Activated CD8-positive, alpha-beta memory T cell treated with anti-CD3 and anti-CD28 coated beads, Interleukin-2, amount 50 U/mL, for 4 hours (primary cell): ENCODE measurements at regions not wholly inside any gene's neighbourhood (a gene's known extent, or its start where the extent isn't known, plus 50 kb on each side); places are given as distances from the start of the nearest gene placed in this dataset.
"Not testable (repeated sequence)": the region's sequence is repeated elsewhere in the genome, so short reads cannot be mapped to it uniquely, and the experiment has no call there.

Experiments
- DNase-seq: peaks from one replicate; pipeline ENCODE4 v3.0.0-alpha.2; 2020

DNA sequence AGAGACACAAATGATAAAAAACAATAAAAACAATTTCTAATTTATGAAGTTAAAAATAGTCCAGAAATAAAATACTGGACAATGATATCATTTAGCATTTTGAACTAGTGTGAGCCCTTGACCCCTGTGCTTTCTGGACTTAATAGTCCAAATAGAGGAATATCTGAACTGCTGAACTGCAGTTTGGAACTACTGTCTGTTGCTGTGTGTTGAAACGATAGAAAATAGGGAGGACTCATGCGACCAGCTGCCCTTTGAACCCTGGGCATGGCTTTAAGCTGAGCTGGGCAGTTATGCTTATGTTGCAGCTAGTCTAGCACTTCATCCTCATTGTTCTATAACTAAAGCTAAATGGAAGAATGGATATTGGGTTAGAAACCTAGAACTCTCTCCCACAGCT, 99.5 kb downstream of the FMR1NB start:
- no peak for DNase-seq

- no peak for DNase-seq
Observed at GRCh38 chrX:148084611-148085010, 103.5 kb downstream of the FMR1NB start.

- DNase-seq, result no peak
Observed at GRCh38 chrX:148120151-148120550, 139.0 kb downstream of the FMR1NB start.

DNA sequence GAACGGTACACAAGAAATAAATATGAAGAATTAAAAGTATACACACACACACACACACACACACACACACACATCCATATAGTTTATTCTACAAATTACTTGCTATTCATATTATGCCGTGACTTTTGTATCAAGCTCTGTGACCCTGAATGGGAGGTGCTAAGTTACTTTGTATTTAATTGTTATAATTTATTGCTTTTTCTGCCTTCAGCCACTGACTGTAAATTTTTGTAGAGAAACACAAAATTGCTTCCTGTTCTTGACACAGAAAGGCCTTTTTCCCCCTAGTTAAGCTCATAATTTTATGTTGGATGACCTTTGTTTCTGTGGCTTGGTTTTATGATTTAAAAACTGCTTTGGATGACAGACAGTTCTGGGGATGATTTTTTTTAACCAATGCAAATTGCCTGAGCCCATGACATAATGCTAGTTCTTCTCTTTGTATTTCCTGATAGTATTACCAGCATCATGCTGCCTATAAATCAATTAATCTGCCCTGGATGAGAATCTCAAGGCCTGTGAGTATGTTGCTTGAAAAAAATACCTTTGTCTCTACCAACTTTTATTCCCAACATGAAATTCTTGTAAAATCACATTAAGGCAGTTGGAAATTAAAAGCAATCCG, 140.0 kb downstream of the FMR1NB start:
- DNase-seq, result no peak

DNA sequence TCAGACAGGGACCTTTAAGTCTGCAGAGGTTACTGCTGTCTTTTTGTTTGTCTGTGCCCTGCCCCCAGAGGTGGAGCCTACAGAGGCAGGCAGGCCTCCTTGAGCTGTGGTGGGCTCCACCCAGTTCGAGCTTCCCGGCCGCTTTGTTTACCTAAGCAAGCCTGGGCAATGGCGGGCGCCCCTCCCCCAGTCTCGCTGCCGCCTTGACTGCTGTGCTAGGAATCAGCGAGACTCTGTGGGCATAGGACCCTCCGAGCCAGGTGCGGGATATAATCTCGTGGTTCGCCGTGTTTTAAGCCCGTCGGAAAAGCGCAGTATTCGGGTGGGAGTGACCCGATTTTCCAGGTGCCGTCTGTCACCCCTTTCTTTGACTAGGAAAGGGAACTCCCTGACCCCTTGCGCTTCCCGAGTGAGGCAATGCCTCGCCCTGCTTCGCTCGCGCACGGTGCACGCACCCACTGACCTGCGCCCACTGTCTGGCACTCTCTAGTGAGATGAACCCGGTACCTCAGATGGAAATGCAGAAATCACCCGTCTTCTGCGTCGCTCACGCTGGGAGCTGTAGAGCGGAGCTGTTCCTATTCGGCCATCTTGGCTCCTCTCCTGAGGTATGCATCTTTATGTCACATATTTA, 147.9 kb downstream of the FMR1NB start:
- not testable (repeated sequence) for DNase-seq

GRCh38 chrX:148133105-148133725, 152.1 kb downstream of the FMR1NB start:
- no peak for DNase-seq

DNA sequence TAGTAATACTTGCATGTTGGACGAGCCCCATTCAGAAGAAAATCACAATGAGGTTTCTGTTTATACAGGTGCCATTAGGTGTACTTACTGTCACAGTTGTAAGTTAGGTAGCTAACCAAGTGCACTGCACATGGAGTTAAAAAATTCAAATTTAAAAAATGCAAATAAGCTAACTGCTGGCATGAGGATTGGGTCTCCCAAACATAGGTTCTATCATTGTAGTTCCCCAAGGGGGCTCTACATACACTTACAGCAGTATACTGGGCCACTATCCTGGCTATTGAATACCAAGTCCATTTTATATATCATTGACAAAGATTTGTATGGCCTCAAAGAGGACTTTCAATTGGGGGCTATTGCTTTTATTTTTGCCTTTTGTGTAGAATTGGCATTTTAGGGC, 153.4 kb downstream of the FMR1NB start:
- DNase-seq, result no peak

- no peak for DNase-seq
Observed at GRCh38 chrX:148135738-148136137, 154.6 kb downstream of the FMR1NB start.

- no peak for DNase-seq
Observed at GRCh38 chrX:148146121-148146520, 165.0 kb downstream of the FMR1NB start.

DNA sequence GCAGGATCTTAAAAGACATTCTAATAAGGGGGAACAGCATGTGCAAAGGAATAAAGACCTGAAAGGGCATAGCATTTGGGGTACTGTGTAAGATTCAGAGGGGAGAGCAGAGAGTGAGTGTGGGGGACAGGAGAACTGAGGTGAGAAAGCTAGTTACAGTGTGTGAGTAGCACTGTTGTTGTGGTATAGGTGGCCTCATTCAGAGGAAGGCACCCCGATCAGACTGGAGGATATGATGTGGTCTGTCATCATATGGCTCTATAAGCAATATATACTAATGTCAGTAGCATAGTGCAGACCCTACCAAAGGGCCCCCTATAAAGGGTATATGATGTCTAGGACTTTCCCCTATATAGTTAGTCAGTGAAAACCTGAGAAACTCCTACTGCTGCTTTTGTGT, 175.8 kb downstream of the FMR1NB start:
- DNase-seq, result no peak

DNA sequence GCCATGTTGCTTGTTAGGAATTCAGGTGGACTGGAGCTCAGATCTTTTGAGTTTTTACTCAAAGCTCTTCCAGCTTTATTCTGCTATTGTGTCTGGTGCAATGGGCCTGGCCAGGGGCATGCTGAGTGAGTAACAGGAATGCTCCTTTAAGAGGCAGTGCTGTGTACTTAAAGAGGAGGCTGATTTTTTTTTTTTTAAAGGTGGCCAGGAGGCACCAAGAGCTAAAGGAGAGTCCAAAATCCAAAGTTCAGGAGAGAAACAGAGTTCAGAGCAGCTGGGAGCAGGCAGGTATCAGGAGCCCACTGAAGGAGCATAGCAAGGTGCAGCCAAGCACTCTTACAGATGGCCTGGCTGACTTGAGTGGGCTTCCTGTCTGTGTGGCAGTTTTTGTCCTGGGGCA, 178.7 kb downstream of the FMR1NB start:
- DNase-seq, result no peak

DNA sequence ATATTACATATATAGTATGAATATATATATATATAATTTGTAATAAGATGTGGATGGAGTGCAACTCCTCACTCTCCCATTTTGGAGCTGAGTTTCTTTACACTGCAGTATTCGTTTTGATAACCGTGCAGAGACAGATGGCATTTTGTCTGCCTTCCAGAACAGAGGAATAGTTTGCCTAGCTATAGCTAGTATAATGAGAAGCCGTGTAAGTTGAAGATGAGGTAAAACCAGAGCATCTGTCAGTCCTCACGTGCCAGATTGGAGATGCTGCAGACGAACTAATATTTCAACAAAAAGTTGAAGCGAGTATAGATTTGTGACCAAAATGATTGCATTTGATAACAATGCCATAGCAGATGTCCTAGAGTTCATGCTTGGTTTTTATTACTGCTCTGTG, 180.6 kb downstream of the FMR1NB start:
- no peak for DNase-seq

DNA sequence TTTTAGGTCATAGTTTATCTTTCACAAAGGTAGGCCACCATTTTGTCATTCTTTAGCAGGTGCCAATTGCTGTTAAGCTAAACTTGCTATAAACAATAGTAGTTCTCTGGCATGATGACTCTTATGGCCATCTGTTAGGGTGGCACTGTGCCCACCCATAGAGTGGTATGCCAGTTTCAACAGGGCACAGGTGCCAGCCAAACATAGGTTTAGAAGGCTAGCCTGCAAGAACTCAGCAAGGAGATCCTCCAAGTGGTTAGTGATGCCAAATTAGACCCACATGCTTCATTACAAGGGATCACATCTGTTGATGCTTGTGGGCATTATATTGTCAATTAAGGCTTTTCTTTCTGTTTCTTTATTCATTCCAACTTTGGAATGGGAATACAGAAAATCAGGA, 204.5 kb downstream of the FMR1NB start:
- DNase-seq, result no peak

GRCh38 chrX:148192547-148192946, 211.4 kb downstream of the FMR1NB start:
- DNase-seq, result no peak

DNA sequence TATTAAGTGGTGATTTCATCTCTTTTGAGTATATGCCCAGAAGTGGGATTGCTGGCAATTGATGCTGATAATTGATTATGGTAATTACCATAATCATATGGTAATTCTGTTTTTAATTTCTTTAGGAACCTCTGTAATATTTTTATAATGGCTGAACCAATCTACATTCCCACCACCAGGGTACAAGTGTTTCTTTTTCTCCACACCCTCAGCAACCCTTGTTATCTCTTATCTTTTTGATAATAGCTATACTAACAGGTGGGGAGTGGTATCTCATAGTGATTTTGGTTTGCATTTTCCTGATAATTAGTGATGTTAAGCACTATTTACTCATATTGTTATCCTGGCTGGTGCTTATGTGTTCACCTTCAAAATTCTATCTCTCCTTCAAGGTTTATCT, 212.6 kb downstream of the FMR1NB start:
- no peak for DNase-seq

GRCh38 chrX:148203531-148203930, 222.4 kb downstream of the FMR1NB start:
- DNase-seq, result no peak

GRCh38 chrX:148204195-148204594, 223.1 kb downstream of the FMR1NB start:
- no peak for DNase-seq

GRCh38 chrX:148214786-148215185, 233.6 kb downstream of the FMR1NB start:
- DNase-seq, result no peak

GRCh38 chrX:148215726-148216125, 234.6 kb downstream of the FMR1NB start:
- no peak for DNase-seq

DNA sequence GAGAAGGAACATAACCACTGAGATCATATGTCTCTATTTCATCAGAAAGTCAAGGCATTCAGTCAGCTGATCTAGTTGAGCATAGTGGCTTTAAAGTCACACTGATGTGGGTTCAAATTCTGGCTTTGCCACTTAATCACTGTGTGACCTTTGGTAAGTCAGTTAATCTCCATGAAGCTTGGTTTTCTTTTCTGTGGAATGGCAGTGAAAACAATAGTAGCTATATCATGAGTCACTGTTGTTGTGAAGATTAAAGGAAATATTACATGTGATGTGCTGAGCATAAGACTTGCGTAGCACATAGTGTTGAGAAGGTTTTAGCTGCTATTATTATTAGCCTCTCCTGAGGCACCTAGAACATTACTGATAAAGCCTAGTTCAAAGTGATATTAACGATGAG, 242.2 kb downstream of the FMR1NB start:
- no peak for DNase-seq

DNA sequence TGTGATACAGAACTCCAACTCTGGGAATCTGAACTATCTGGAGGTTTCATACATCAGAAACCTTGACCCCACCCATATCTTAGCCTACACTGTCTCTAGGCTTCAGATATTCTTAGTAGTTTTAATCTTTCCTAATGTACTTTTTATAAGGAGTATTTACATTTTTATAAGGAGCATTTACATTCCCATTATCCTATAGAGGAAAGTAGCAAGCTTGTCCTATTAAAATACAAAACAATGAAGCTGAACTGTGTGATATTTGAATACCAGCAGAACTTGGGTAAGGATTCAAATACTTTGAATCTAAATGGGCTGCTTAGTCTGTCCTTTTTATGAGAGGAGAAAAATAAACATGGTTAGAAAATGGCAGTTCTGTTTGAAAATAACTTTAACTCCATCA, 247.4 kb downstream of the FMR1NB start:
- DNase-seq, result no peak

DNA sequence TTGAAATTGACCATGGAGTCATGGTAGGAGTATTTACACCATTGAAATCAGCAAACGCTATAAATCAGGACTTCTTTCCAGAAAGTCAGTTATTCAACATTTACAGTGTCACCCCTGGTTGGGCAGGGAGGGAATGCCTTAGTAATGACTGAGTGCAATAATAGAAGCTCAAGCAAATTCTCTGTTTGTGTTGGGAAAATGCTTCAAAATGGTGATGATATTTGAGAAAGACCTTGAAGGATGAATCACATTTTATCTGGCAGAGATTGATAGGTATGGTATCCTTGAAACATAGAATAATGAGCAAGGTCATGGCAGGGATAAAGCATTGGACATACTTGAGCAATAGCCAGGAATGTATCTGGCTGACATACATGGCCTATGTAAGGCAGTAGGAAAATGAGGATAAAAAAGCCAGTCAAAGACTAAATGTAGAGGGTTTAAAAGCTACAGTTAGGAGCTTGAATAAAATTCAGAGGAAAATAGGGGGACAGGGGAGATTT, 248.7 kb downstream of the FMR1NB start:
- no peak for DNase-seq

GRCh38 chrX:148259990-148260389, 240.4 kb upstream of the AFF2 start:
- no peak for DNase-seq

DNA sequence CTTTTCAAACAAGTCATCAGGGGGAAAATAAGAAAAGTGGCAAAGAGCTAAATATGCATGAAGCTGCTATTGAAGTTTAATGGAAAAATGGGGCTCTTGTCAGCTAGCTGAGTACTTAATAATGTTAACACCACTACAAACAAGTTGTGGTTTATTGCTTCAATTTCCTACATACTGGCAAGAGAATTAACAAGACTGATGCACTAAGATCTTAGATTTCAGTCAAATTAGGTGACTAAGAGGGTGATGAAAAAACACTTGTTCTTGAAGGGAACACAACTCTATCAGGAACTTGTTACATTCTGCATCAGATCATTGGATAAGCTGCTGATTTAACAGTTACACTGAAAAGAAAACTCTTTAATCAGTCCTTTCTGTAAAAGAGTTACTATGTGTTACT, 234.6 kb upstream of the AFF2 start:
- no peak for DNase-seq

- DNase-seq, result no peak
Observed at GRCh38 chrX:148268673-148269072, 231.7 kb upstream of the AFF2 start.
